Caco-2 (cell line): ENCODE measurements at regions not wholly inside any gene's neighbourhood (a gene's known extent, or its start where the extent isn't known, plus 50 kb on each side); places are given as distances from the start of the nearest gene placed in this dataset.

Source experiments
- BruUV-seq: library from RNA; stranded (reverse); fragments of 400-500 nt; replicated peaks from 2 replicates; lab custom pipeline; 2021; lab: Mats Ljungman, UMichigan
- CTCF ChIA-PET: fragments of 300-600 bp; sonication (Branson Sonifier 250); formaldehyde crosslinking; loops from one replicate; lab custom pipeline; 2022; ENCODE audit warnings: antibody characterized with exemption; lab: Charles Lee
- POLR2A ChIA-PET: fragments of 300-600 bp; sonication (Branson Sonifier 250); formaldehyde crosslinking; loops from one replicate; lab custom pipeline; 2022; ENCODE audit warnings: antibody characterized with exemption; lab: Charles Lee
- DNase-seq, 2 experiments: peaks; one replicate each; pipeline versions ENCODE4 v3.0.0 to v3.0.0-alpha.2; 2020 to 2022
- H3K27me3 ChIP-seq: replicated peaks from 2 replicates; pipeline ENCODE4 v1.6.0; 2011; ENCODE audit warnings: low read length; ENCODE audit not compliant: control insufficient read depth, insufficient read depth
- H3K36me3 ChIP-seq: 2 replicates; pipeline ENCODE4 v1.5.1; 2011; ENCODE audit warnings: low read length; ENCODE audit not compliant: control insufficient read depth, insufficient read depth
- H3K4me1 ChIP-seq: fragments of 250-450 bp; sonication (Bioruptor Pico); 2 replicates; pipeline ENCODE4 v1.5.1; 2020; ENCODE audit warnings: mild to moderate bottlenecking
- H3K4me3 ChIP-seq: 2 replicates; pipeline ENCODE4 v1.5.1; 2011; ENCODE audit warnings: low read depth, mild to moderate bottlenecking, control low read depth, low read length
- H3K9me3 ChIP-seq: fragments of 250-450 bp; sonication (Bioruptor Pico); 2 replicates; pipeline ENCODE4 v1.5.1; 2020; ENCODE audit warnings: mild to moderate bottlenecking, moderate library complexity
- H3K27ac Mint-ChIP-seq: one replicate; pipeline ENCODE4 v1.8.0; 2022; ENCODE audit warnings: mixed read lengths; ENCODE audit not compliant: unreplicated experiment
- H3K27me3 Mint-ChIP-seq: one replicate; pipeline ENCODE4 v1.8.0; 2022; ENCODE audit warnings: mixed read lengths; ENCODE audit not compliant: insufficient read depth, unreplicated experiment
- H3K36me3 Mint-ChIP-seq: one replicate; pipeline ENCODE4 v1.8.0; 2022; ENCODE audit warnings: mild to moderate bottlenecking, mixed read lengths; ENCODE audit not compliant: insufficient read depth, unreplicated experiment
- H3K4me1 Mint-ChIP-seq: one replicate; pipeline ENCODE4 v1.8.0; 2022; ENCODE audit warnings: low read depth, mixed read lengths; ENCODE audit not compliant: unreplicated experiment
- H3K4me3 Mint-ChIP-seq: one replicate; pipeline ENCODE4 v1.8.0; 2022; ENCODE audit warnings: mild to moderate bottlenecking, moderate library complexity, mixed read lengths; ENCODE audit not compliant: unreplicated experiment
- H3K9me3 Mint-ChIP-seq: one replicate; pipeline ENCODE4 v1.8.0; 2022; ENCODE audit warnings: mixed read lengths; ENCODE audit not compliant: unreplicated experiment
- CTCF ChIP-seq, 2 experiments: fragments of 200-600 bp in 1 of 2; IDR thresholded peaks; 1 replicate in 1 of 2; 2 replicates in 1 of 2; pipeline versions ENCODE4 v1.5.1 to v1.8.0; 2011 to 2022; ENCODE audit warnings: antibody characterized with exemption in 1 of 2, control low read depth in 1 of 2, inconsistent platforms in 1 of 2, low read depth in 1 of 2, low read length in 1 of 2, mild to moderate bottlenecking in 1 of 2, moderate library complexity in 1 of 2; ENCODE audit not compliant: insufficient read depth in 1 of 2, severe bottlenecking in 1 of 2, unreplicated experiment in 1 of 2
- intact Hi-C: fragments of 100-400 bp; cut with micrococcal nuclease; formaldehyde crosslinking; loops from one replicate; pipeline ENCODE4 v1.10.0; 2022; ENCODE audit not compliant: unreplicated experiment

GRCh38 chr17:68710976-68711375, 109.8 kb upstream of the FAM20A start:
- H3K4me3 Mint-ChIP-seq = no peak overlapping the region
- Histone ChIP-seq H3K9me3 (0 out of 2 replicates have a peak, but pooled peaks cover 3% of the 10 kb centered on the region), H3K4me1 (no peaks in the 10 kb centered on the region), H3K4me3 (no peak overlapping the region), H3K27me3 (no peaks in the 10 kb centered on the region), H3K36me3 (no peaks in the 10 kb centered on the region)
- no peak overlapping the region for H3K27ac Mint-ChIP-seq
- H3K9me3 Mint-ChIP-seq = no peaks in the 10 kb centered on the region
- no peak for TF ChIP-seq CTCF (IDR thresholded peaks at IDR 0.05; ENCODE audit: insufficient read depth in 1 of 2, low read depth in 1 of 2, low read length in 1 of 2, severe bottlenecking in 1 of 2, unreplicated experiment in 1 of 2)
- no peaks in the 10 kb centered on the region for H3K4me1 Mint-ChIP-seq
- POLR2A ChIA-PET = no interaction called here
- H3K36me3 Mint-ChIP-seq = no peaks in the 10 kb centered on the region
- intact Hi-C loops = no loop called here
- CTCF ChIA-PET = no interaction called here
- DNase-seq = no peak
- BruUV-seq = no TSS peak
- peaks cover 8% of the 10 kb centered on the region for H3K27me3 Mint-ChIP-seq

GRCh38 chr17:68710035-68710780, 109.0 kb upstream of the FAM20A start:
- no peaks in the 10 kb centered on the region for H3K9me3 Mint-ChIP-seq
- Histone ChIP-seq H3K27me3 (no peaks in the 10 kb centered on the region), H3K9me3 (0 out of 2 replicates have a peak, but pooled peaks cover 3% of the 10 kb centered on the region), H3K36me3 (no peaks in the 10 kb centered on the region), H3K4me1 (no peaks in the 10 kb centered on the region), H3K4me3 (no peak overlapping the region)
- H3K4me1 Mint-ChIP-seq = peaks cover 2% of the 10 kb centered on the region
- CTCF ChIA-PET = no interaction called here
- H3K27me3 Mint-ChIP-seq = peaks cover 8% of the 10 kb centered on the region
- no peak for DNase-seq
- no peaks in the 10 kb centered on the region for H3K36me3 Mint-ChIP-seq
- no TSS peak for BruUV-seq
- TF ChIP-seq CTCF (IDR thresholded peaks at IDR 0.05; ENCODE audit: insufficient read depth in 1 of 2, low read depth in 1 of 2, low read length in 1 of 2, severe bottlenecking in 1 of 2, unreplicated experiment in 1 of 2) = no peak
- no peak overlapping the region for H3K27ac Mint-ChIP-seq
- H3K4me3 Mint-ChIP-seq = no peak overlapping the region
- POLR2A ChIA-PET = no interaction called here
- intact Hi-C loops = no loop called here

GRCh38 chr17:68709461-68709860, 108.3 kb upstream of the FAM20A start:
- TF ChIP-seq CTCF (IDR thresholded peaks at IDR 0.05; ENCODE audit: insufficient read depth in 1 of 2, low read depth in 1 of 2, low read length in 1 of 2, severe bottlenecking in 1 of 2, unreplicated experiment in 1 of 2) = no peak
- no peak for DNase-seq
- intact Hi-C loops = no loop called here
- Mint-ChIP-seq H3K27me3 (peaks cover 8% of the 10 kb centered on the region), H3K4me3 (no peak overlapping the region), H3K36me3 (no peaks in the 10 kb centered on the region), H3K4me1 (peaks cover 8% of the 10 kb centered on the region), H3K27ac (no peak overlapping the region), H3K9me3 (no peaks in the 10 kb centered on the region)
- H3K4me3 ChIP-seq = no peak overlapping the region
- ChIA-PET POLR2A (no interaction called here), CTCF (no interaction called here)
- no TSS peak for BruUV-seq
- 0 out of 2 replicates have a peak, but pooled peaks cover 3% of the 10 kb centered on the region for H3K9me3 ChIP-seq
- no peaks in the 10 kb centered on the region for H3K27me3 ChIP-seq
- no peaks in the 10 kb centered on the region for H3K36me3 ChIP-seq
- no peaks in the 10 kb centered on the region for H3K4me1 ChIP-seq
